A549 (cell line): ENCODE measurements at regions not wholly inside any gene's neighbourhood (a gene's known extent, or its start where the extent isn't known, plus 50 kb on each side); places are given as distances from the start of the nearest gene placed in this dataset.

Experiments
- ATAC-seq, 2 experiments: fragments of 200-7000 bp in 1 of 2; fragments of >200 bp in 1 of 2; cut with Nextera tagmentation in 1 of 2; cut with Tn5 transposase in 1 of 2; 3 replicates each; pipeline versions ENCODE4 v1.8.0 to v1.9.1; 2018 to 2020; ENCODE audit warnings: mild to moderate bottlenecking in 1 of 2, moderate library complexity in 1 of 2
- CTCF ChIA-PET: fragments of 300-600 bp; sonication (Branson Sonifier 250); formaldehyde crosslinking; extraction: SDS; loops from one replicate; lab custom pipeline; 2021; ENCODE audit warnings: antibody characterized with exemption, inconsistent platforms; lab: Yijun Ruan, JAX
- POLR2A ChIA-PET: fragments of 350-600 bp; formaldehyde crosslinking; extraction: SDS; loops from one replicate; lab custom pipeline; 2021; ENCODE audit warnings: antibody characterized with exemption, inconsistent platforms; lab: Yijun Ruan, JAX
- DNase-seq, 2 experiments: peaks; one replicate each; pipeline versions ENCODE4 v3.0.0 to v3.0.0-alpha.2; 2011 to 2016; ENCODE audit warnings: low read depth in 1 of 2, low spot score in 1 of 2
- FAIRE-seq: peaks from 2 replicates; lab custom pipeline; 2011; peaks lifted over from hg19 to GRCh38; lab: Jason Lieb, UNC
- H3K27ac ChIP-seq, 2 experiments: fragments of >200 bp; sonication (Bioruptor Twin); formaldehyde crosslinking; 3 replicates each; pipeline ENCODE4 v1.5.1; 2016 to 2017
- H3K4me1 ChIP-seq: fragments of >200 bp; sonication (Bioruptor Twin); formaldehyde crosslinking; 3 replicates; pipeline ENCODE4 v1.6.1; 2016
- H3K4me2 ChIP-seq: fragments of >200 bp; sonication (Bioruptor Twin); formaldehyde crosslinking; 3 replicates; pipeline ENCODE4 v1.6.1; 2016
- H3K4me3 ChIP-seq: fragments of >200 bp; sonication (Bioruptor Twin); formaldehyde crosslinking; 3 replicates; pipeline ENCODE4 v1.5.1; 2016
- H3K9me3 ChIP-seq: fragments of >200 bp; sonication (Bioruptor Twin); formaldehyde crosslinking; 3 replicates; pipeline ENCODE4 v1.6.1; 2016
- BCL3 ChIP-seq: fragments of >200 bp; sonication (Bioruptor Twin); formaldehyde crosslinking; IDR thresholded peaks from 3 replicates; pipeline ENCODE4 v1.6.1; 2016
- CEBPB ChIP-seq, 2 experiments: fragments of >200 bp in 1 of 2; sonication (Bioruptor Twin) in 1 of 2; formaldehyde crosslinking in 1 of 2; IDR thresholded peaks; 2 replicates each; pipeline ENCODE4 v1.6.1; 2012 to 2016
- CHD4 ChIP-seq: fragments of 200-600 bp; sonication (generic); IDR thresholded peaks from 2 replicates; pipeline ENCODE4 v1.6.1; 2016; ENCODE audit warnings: antibody characterized with exemption, mild to moderate bottlenecking, borderline replicate concordance
- E2F6 ChIP-seq: IDR thresholded peaks from 2 replicates; pipeline ENCODE4 v1.6.1; 2012; ENCODE audit warnings: low read depth, borderline replicate concordance
- EP300 ChIP-seq, 2 experiments: fragments of >200 bp; sonication (Bioruptor Twin); formaldehyde crosslinking; IDR thresholded peaks; 2 replicates in 1 of 2; 3 replicates in 1 of 2; pipeline ENCODE4 v1.6.1; 2016 to 2017
- ESRRA ChIP-seq: fragments of 150-350 bp; IDR thresholded peaks from 2 replicates; pipeline ENCODE4 v1.6.1; 2014; ENCODE audit warnings: mild to moderate bottlenecking, low read length, borderline replicate concordance
- FOSB ChIP-seq: fragments of 250-450 bp; sonication (Bioruptor Pico); IDR thresholded peaks from 2 replicates; pipeline ENCODE4 v1.5.0; 2020; ENCODE audit warnings: mild to moderate bottlenecking, moderate library complexity
- FOXS1 ChIP-seq: fragments of 250-450 bp; sonication (Bioruptor Pico); IDR thresholded peaks from 2 replicates; pipeline ENCODE4 v1.5.0; 2020; ENCODE audit warnings: mild to moderate bottlenecking, moderate library complexity
- HMGXB4 ChIP-seq: fragments of 250-450 bp; sonication (Bioruptor Pico); IDR thresholded peaks from 2 replicates; pipeline ENCODE4 v1.5.0; 2021; ENCODE audit warnings: mild to moderate bottlenecking, moderate library complexity, borderline replicate concordance
- JUN ChIP-seq, 2 experiments: fragments of >200 bp; sonication (Bioruptor Twin); formaldehyde crosslinking; IDR thresholded peaks; 2 replicates in 1 of 2; 3 replicates in 1 of 2; pipeline ENCODE4 v1.6.1; 2016 to 2017
- JUNB ChIP-seq: fragments of >200 bp; sonication (Bioruptor Twin); formaldehyde crosslinking; IDR thresholded peaks from 2 replicates; pipeline ENCODE4 v1.6.1; 2016
- NFE2L2 ChIP-seq: fragments of 150-350 bp; conservative IDR thresholded peaks from 2 replicates; pipeline ENCODE4 v1.6.1; 2014; ENCODE audit warnings: low read length
- PHF8 ChIP-seq: fragments of 200-600 bp; sonication (generic); IDR thresholded peaks from 2 replicates; pipeline ENCODE4 v1.6.1; 2016; ENCODE audit warnings: low read depth, mild to moderate bottlenecking, antibody characterized with exemption, moderate library complexity, borderline replicate concordance
- POLR2A ChIP-seq: IDR thresholded peaks from 2 replicates; pipeline ENCODE4 v1.6.1; 2012; ENCODE audit warnings: mild to moderate bottlenecking, low read length
- REST ChIP-seq: fragments of 200-600 bp; sonication (generic); IDR thresholded peaks from 2 replicates; pipeline ENCODE4 v1.6.1; 2016; ENCODE audit warnings: antibody characterized with exemption, mild to moderate bottlenecking, moderate library complexity
- SREBF2 ChIP-seq: fragments of 450-650 bp; IDR thresholded peaks from 2 replicates; pipeline ENCODE4 v1.6.1; 2014; ENCODE audit warnings: mild to moderate bottlenecking, moderate library complexity
- USF2 ChIP-seq: fragments of 450-650 bp; IDR thresholded peaks from 2 replicates; pipeline ENCODE4 v1.6.1; 2014; ENCODE audit warnings: antibody characterized with exemption
- ZC3H11A ChIP-seq: fragments of 450-650 bp; IDR thresholded peaks from 2 replicates; pipeline ENCODE4 v1.6.1; 2014; ENCODE audit warnings: antibody characterized with exemption, mild to moderate bottlenecking
- WGBS: methylation state at CpG from one replicate; pipeline ENCODE4 v1.1.6; 2017; ENCODE audit errors: missing lambda C conversion rate; 5-methylcytosine and 5-hydroxymethylcytosine counted together

GRCh38 chr20:48141660-48142515 lies 356.6 kb upstream of the SULF2 start:
- FAIRE-seq: no peak
- no peak overlapping the region for H3K4me2 ChIP-seq
- CTCF ChIA-PET: interaction anchor here (1.1 to 2.0 kb wide), 3 partner anchors 17 to 355 kb away, joined by 3 to 4 read pairs (median 3); no protein-coding TSS in a partner anchor
- no peak for TF ChIP-seq EP300 (IDR thresholded peaks at IDR 0.05)
- TF ChIP-seq FOSB: no peak
- TF ChIP-seq PHF8: no peak
- no peak for TF ChIP-seq CHD4
- no peak for TF ChIP-seq E2F6
- TF ChIP-seq BCL3: no peak
- no peak for TF ChIP-seq USF2
- no peak for TF ChIP-seq ESRRA
- TF ChIP-seq SREBF2: no peak
- TF ChIP-seq CEBPB (IDR thresholded peaks at IDR 0.05): no peak
- no peak for TF ChIP-seq ZC3H11A
- no peak for TF ChIP-seq JUNB
- TF ChIP-seq JUN (IDR thresholded peaks at IDR 0.05): no peak
- no peak for TF ChIP-seq HMGXB4
- no peak for TF ChIP-seq FOXS1 (CRISPR knock-in tag)
- no peak overlapping the region for H3K27ac ChIP-seq
- POLR2A ChIA-PET: no interaction called here
- WGBS: 3% methylated on average over 5 of the region's 5 CpGs
- peaks cover 30% of the 10 kb centered on the region for H3K9me3 ChIP-seq
- DNase-seq: no peak
- no peaks in the 10 kb centered on the region for H3K4me1 ChIP-seq
- no peak overlapping the region for H3K4me3 ChIP-seq
- no peak for ATAC-seq

GRCh38 chr20:48139262-48140041 lies 354.2 kb upstream of the SULF2 start:
- no peak for ATAC-seq
- WGBS: 9% methylated on average over 6 of the region's 6 CpGs
- CTCF ChIA-PET: no interaction called here

More at GRCh38 chr20:48139262-48140041, 354.2 kb upstream of the SULF2 start:
- FAIRE-seq (no peak), DNase-seq (no peak)
- H3K4me3 ChIP-seq: no peak overlapping the region
- POLR2A ChIA-PET: no interaction called here
- no peaks in the 10 kb centered on the region for H3K4me1 ChIP-seq
- H3K4me2 ChIP-seq: no peak overlapping the region
- TF ChIP-seq NFE2L2 (no peak), HMGXB4 (no peak), REST (no peak), USF2 (no peak), POLR2A (no peak)
- H3K9me3 ChIP-seq: peaks cover 33% of the 10 kb centered on the region
- H3K27ac ChIP-seq: no peak overlapping the region
